Thyroid gland (tissue), 4 donors: ENCODE measurements at regions not wholly inside any gene's neighbourhood (a gene's known extent, or its start where the extent isn't known, plus 50 kb on each side); places are given as distances from the start of the nearest gene placed in this dataset.

ENCODE experiments used
- DNase-seq, 2 donors: peaks; one replicate each; pipeline ENCODE4 v3.0.0-alpha.2; 2019
- H3K27ac ChIP-seq, 3 donors: fragments of 200-600 bp; sonication (generic); 1 replicate in 2 of 3; 2 replicates in 1 of 3; pipeline ENCODE4 v1.5.1; 2016 to 2019; ENCODE audit warnings: mild to moderate bottlenecking in 1 of 3, moderate library complexity in 1 of 3
- H3K27me3 ChIP-seq: fragments of 200-600 bp; sonication (generic); one replicate; pipeline ENCODE4 v1.5.1; 2019
- H3K36me3 ChIP-seq, 2 donors: fragments of 200-600 bp; sonication (generic); one replicate each; pipeline ENCODE4 v1.5.1; 2016 to 2019
- H3K4me1 ChIP-seq, 2 donors: fragments of 200-600 bp; sonication (generic); one replicate each; pipeline ENCODE4 v1.5.1; 2017 to 2019
- H3K4me3 ChIP-seq, 3 donors: fragments of 200-600 bp; sonication (generic); replicated peaks in 1 of 3; 1 replicate in 2 of 3; 2 replicates in 1 of 3; pipeline ENCODE4 v1.5.1; 2016; ENCODE audit warnings: mild to moderate bottlenecking in 1 of 3
- H3K9me3 ChIP-seq: fragments of 200-600 bp; sonication (generic); one replicate; pipeline ENCODE4 v1.5.1; 2017
- CTCF ChIP-seq, 6 experiments: fragments of 200-600 bp in 3 of 6; fragments of 450-650 bp in 3 of 6; sonication (generic) in 3 of 6; IDR thresholded peaks; one replicate each; pipeline ENCODE4 v1.5.1; 2016 to 2019; ENCODE audit warnings: antibody characterized with exemption in 6 of 6, mild to moderate bottlenecking in 2 of 6, inconsistent platforms in 1 of 6, moderate library complexity in 1 of 6
- POLR2A ChIP-seq, 2 donors: fragments of 450-650 bp; IDR thresholded peaks; one replicate each; pipeline ENCODE4 v1.6.1; 2017; ENCODE audit warnings: antibody characterized with exemption in 2 of 2, mild to moderate bottlenecking in 2 of 2, moderate library complexity in 1 of 2
- WGBS, 2 donors: methylation state at CpG; one replicate each; pipeline ENCODE4 v1.1.5; 2017; 5-methylcytosine and 5-hydroxymethylcytosine counted together
- intact Hi-C: fragments of 100-400 bp; cut with DNase I; formaldehyde crosslinking; loops from one replicate; pipeline ENCODE4 v1.15.1; 2023

GRCh38 chr20:60900618-60901017 lies 351.4 kb upstream of the CDH4 start:
- intact Hi-C loops = no loop called here
- H3K4me3 ChIP-seq = no peak overlapping the region
- no peaks in the 10 kb centered on the region for H3K9me3 ChIP-seq
- H3K36me3 ChIP-seq = no peaks in the 10 kb centered on the region
- TF ChIP-seq POLR2A (IDR thresholded peaks at IDR 0.05) (no peak), CTCF (IDR thresholded peaks at IDR 0.05) (no peak)
- H3K27me3 ChIP-seq = no peaks in the 10 kb centered on the region
- no peaks in the 10 kb centered on the region for H3K4me1 ChIP-seq
- DNase-seq = no peak
- no peak overlapping the region for H3K27ac ChIP-seq
- WGBS, 2 donors = 57 to 61% methylated on average over 5 of the region's 5 CpGs

- intact Hi-C loops = no loop called here
Measured at GRCh38 chr20:60901831-60902230, 350.2 kb upstream of the CDH4 start.

GRCh38 chr20:60903325-60903971 lies 348.6 kb upstream of the CDH4 start:
- no peak for DNase-seq
- 54 to 75% methylated on average over 7 to 13 of the region's 13 CpGs for WGBS, 2 donors

More at GRCh38 chr20:60901831-60902230, 350.2 kb upstream of the CDH4 start:
- 92 to 97% methylated on average over 1 of the region's 1 CpG for WGBS, 2 donors
- Histone ChIP-seq H3K4me1 (no peaks in the 10 kb centered on the region), H3K36me3 (no peaks in the 10 kb centered on the region), H3K27ac (no peak overlapping the region), H3K27me3 (no peaks in the 10 kb centered on the region), H3K9me3 (no peaks in the 10 kb centered on the region), H3K4me3 (no peak overlapping the region)
- DNase-seq = no peak
- no peak for TF ChIP-seq POLR2A (IDR thresholded peaks at IDR 0.05)
- no peak for TF ChIP-seq CTCF (IDR thresholded peaks at IDR 0.05)

GRCh38 chr20:60904730-60905129 lies 347.3 kb upstream of the CDH4 start:
- Histone ChIP-seq H3K27me3 (no peaks in the 10 kb centered on the region), H3K4me3 (no peak overlapping the region), H3K27ac (no peak overlapping the region), H3K9me3 (no peaks in the 10 kb centered on the region), H3K36me3 (no peaks in the 10 kb centered on the region), H3K4me1 (no peaks in the 10 kb centered on the region)
- no peak for TF ChIP-seq CTCF (IDR thresholded peaks at IDR 0.05)
- TF ChIP-seq POLR2A (IDR thresholded peaks at IDR 0.05) = no peak
- no peak for DNase-seq
- intact Hi-C loops = no loop called here

More at GRCh38 chr20:60903325-60903971, 348.6 kb upstream of the CDH4 start:
- no peaks in the 10 kb centered on the region for H3K4me1 ChIP-seq
- H3K4me3 ChIP-seq = no peak overlapping the region
- no peaks in the 10 kb centered on the region for H3K36me3 ChIP-seq
- no peaks in the 10 kb centered on the region for H3K9me3 ChIP-seq
- no peak overlapping the region for H3K27ac ChIP-seq
- TF ChIP-seq POLR2A (IDR thresholded peaks at IDR 0.05) (no peak), CTCF (IDR thresholded peaks at IDR 0.05) (no peak)
- no peaks in the 10 kb centered on the region for H3K27me3 ChIP-seq
- intact Hi-C loops = no loop called here

GRCh38 chr20:60905919-60906318 lies 346.1 kb upstream of the CDH4 start:
- DNase-seq = no peak
- no peaks in the 10 kb centered on the region for H3K4me1 ChIP-seq
- H3K9me3 ChIP-seq = no peaks in the 10 kb centered on the region
- no peaks in the 10 kb centered on the region for H3K27me3 ChIP-seq
- no peak overlapping the region for H3K27ac ChIP-seq
- no peak for TF ChIP-seq POLR2A (IDR thresholded peaks at IDR 0.05)
- TF ChIP-seq CTCF (IDR thresholded peaks at IDR 0.05) = no peak
- H3K4me3 ChIP-seq = no peak overlapping the region
- WGBS, 2 donors = 85 to 92% methylated on average over 2 of the region's 2 CpGs
- H3K36me3 ChIP-seq = no peaks in the 10 kb centered on the region
- intact Hi-C loops = no loop called here
